ENCODE measurements at regions not wholly inside any gene's neighbourhood (a gene's known extent, or its start where the extent isn't known, plus 50 kb on each side); places are given as distances from the start of the nearest gene placed in this dataset.

GRCh38 chr7:25444991-25445390 is 216.7 kb upstream of the NPVF start:
- no peak for TF ChIP-seq CTCF (IDR thresholded peaks at IDR 0.05; ENCODE audit: insufficient read depth, low read depth, low read length)
- TF ChIP-seq EZH2 (IDR thresholded peaks at IDR 0.05; ENCODE audit: insufficient read depth, low read length) = no peak

Measured in astrocyte (in vitro differentiated cells and primary cell).